ENCODE measurements at regions not wholly inside any gene's neighbourhood (a gene's known extent, or its start where the extent isn't known, plus 50 kb on each side); places are given as distances from the start of the nearest gene placed in this dataset.

DNA sequence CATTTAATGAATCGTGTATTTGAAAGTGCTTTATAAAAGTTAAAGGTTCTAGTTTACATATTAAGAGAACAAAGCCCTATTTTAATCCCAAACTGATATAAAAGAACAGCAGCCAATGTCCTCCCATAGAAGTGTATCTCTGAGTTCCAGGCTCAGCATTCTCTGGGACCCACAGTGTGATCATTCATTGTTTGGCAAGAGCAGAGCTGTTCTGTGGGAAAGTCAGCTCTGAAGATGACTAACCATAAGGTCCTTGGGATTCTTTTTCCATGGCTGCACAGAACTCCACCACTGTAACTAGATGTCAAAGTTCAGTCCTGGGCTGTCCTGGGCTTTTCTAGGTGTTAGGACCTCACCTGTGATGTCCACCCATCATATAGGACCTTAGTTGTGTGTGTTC is 157.0 kb upstream of the TLL1 start:
- TF ChIP-seq FOXP2 (optimal IDR thresholded peaks at IDR 0.05; ENCODE audit: borderline replicate concordance, extremely low read depth, extremely low read length, insufficient read depth) (no peak), POLR2AphosphoS5 (IDR thresholded peaks at IDR 0.05; ENCODE audit: low read depth, low read length) (no peak), SIN3A (IDR thresholded peaks at IDR 0.05; ENCODE audit: borderline replicate concordance, insufficient read depth, low read length) (no peak), TAF1 (IDR thresholded peaks at IDR 0.05; ENCODE audit: borderline replicate concordance, insufficient read depth, low read length) (no peak), REST (IDR thresholded peaks at IDR 0.05; ENCODE audit: insufficient read depth in 1 of 2, low read depth in 2 of 2, low read length in 2 of 2) (no peak)

GRCh38 chr4:165716472-165716871 is 156.6 kb upstream of the TLL1 start:
- TF ChIP-seq POLR2AphosphoS5 (IDR thresholded peaks at IDR 0.05; ENCODE audit: low read depth, low read length) (no peak), SIN3A (IDR thresholded peaks at IDR 0.05; ENCODE audit: borderline replicate concordance, insufficient read depth, low read length) (no peak), TAF1 (IDR thresholded peaks at IDR 0.05; ENCODE audit: borderline replicate concordance, insufficient read depth, low read length) (no peak), FOXP2 (optimal IDR thresholded peaks at IDR 0.05; ENCODE audit: borderline replicate concordance, extremely low read depth, extremely low read length, insufficient read depth) (no peak), REST (IDR thresholded peaks at IDR 0.05; ENCODE audit: insufficient read depth in 1 of 2, low read depth in 2 of 2, low read length in 2 of 2) (no peak)

DNA sequence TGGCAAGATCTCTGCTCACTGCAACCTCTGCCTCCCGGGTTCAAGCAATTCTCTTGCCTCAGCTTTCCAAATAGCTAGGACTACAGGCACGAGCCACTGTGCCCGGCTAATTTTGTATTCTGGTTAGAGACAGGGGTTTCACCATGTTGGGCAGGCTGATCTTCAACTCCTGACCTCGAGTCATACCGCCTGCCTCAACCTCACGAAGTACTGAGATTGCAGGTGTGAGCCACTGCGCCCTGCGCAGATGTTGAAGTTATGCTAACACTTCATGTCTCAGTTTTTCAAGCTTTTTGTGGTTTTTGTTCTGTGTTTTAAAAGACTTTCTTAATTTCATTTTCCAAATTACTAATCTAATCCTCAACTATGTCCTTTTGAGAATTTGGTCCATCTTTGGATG is 154.4 kb upstream of the TLL1 start:
- TF ChIP-seq FOXP2 (optimal IDR thresholded peaks at IDR 0.05; ENCODE audit: borderline replicate concordance, extremely low read depth, extremely low read length, insufficient read depth), result no peak
- no peak for TF ChIP-seq REST (IDR thresholded peaks at IDR 0.05; ENCODE audit: insufficient read depth in 1 of 2, low read depth in 2 of 2, low read length in 2 of 2)
- no peak for TF ChIP-seq SIN3A (IDR thresholded peaks at IDR 0.05; ENCODE audit: borderline replicate concordance, insufficient read depth, low read length)
- TF ChIP-seq TAF1 (IDR thresholded peaks at IDR 0.05; ENCODE audit: borderline replicate concordance, insufficient read depth, low read length), result no peak
- TF ChIP-seq POLR2AphosphoS5 (IDR thresholded peaks at IDR 0.05; ENCODE audit: low read depth, low read length), result no peak

DNA sequence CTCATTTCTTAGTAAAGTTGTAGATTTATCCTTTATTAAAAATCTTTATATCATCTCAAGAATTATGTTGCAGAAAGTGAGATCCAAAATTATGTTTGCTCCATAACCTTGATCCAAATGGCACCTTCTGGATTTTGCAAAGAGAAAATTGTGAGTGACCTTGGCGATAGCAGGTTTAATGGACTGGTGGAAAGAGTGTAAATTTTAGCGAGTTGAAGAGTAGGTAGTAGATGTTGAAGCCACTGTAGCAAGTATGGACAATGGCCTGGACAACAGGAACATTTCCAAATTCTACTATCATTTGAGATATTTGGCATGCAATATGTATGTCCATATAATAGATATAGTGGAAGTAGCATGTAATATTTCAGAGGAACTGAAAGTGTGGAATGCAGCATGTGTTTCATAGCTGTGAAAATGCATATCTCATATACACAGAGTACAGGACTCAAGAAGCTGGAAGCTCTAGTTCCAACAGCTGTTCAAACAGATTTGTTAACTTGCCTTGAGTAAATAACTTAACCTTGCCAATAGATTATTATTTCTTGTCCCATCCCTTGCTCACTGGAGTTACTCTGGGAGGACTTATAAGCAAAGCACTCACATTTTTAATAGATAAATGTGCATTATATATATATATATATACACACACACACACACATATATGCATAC is 152.5 kb upstream of the TLL1 start:
- no peak for TF ChIP-seq POLR2AphosphoS5 (IDR thresholded peaks at IDR 0.05; ENCODE audit: low read depth, low read length)
- TF ChIP-seq TAF1 (IDR thresholded peaks at IDR 0.05; ENCODE audit: borderline replicate concordance, insufficient read depth, low read length), result no peak
- no peak for TF ChIP-seq FOXP2 (optimal IDR thresholded peaks at IDR 0.05; ENCODE audit: borderline replicate concordance, extremely low read depth, extremely low read length, insufficient read depth)
- no peak for TF ChIP-seq SIN3A (IDR thresholded peaks at IDR 0.05; ENCODE audit: borderline replicate concordance, insufficient read depth, low read length)
- TF ChIP-seq REST (IDR thresholded peaks at IDR 0.05; ENCODE audit: insufficient read depth in 1 of 2, low read depth in 2 of 2, low read length in 2 of 2), result no peak

All from PFSK-1 (cell line).